Muscle of leg (tissue), 3 donors: ENCODE measurements at regions not wholly inside any gene's neighbourhood (a gene's known extent, or its start where the extent isn't known, plus 50 kb on each side); places are given as distances from the start of the nearest gene placed in this dataset.

Experiments
- DNase-seq: peaks from one replicate; pipeline ENCODE4 v3.0.0; 2013
- H3K27ac ChIP-seq: one replicate; pipeline ENCODE4 v1.5.1; 2013; ENCODE audit warnings: mild to moderate bottlenecking, low read length, control low read depth
- H3K27me3 ChIP-seq: one replicate; pipeline ENCODE4 v1.6.1; 2013; ENCODE audit warnings: low read length; ENCODE audit not compliant: control insufficient read depth, insufficient read depth
- H3K36me3 ChIP-seq: one replicate; pipeline ENCODE4 v1.6.1; 2013; ENCODE audit warnings: low read length; ENCODE audit not compliant: control insufficient read depth, insufficient read depth
- H3K4me1 ChIP-seq: one replicate; pipeline ENCODE4 v1.6.1; 2013; ENCODE audit warnings: low read length; ENCODE audit not compliant: control insufficient read depth, insufficient read depth
- H3K4me3 ChIP-seq: one replicate; pipeline ENCODE4 v1.5.1; 2013; ENCODE audit warnings: low read length, control low read depth
- H3K9me3 ChIP-seq: replicated peaks from 2 replicates; pipeline ENCODE4 v1.6.1; 2013; ENCODE audit warnings: low read depth, low read length; ENCODE audit not compliant: control insufficient read depth
- WGBS: methylation state at CpG from one replicate; pipeline ENCODE4 v1.1.5; 2013; ENCODE audit warnings: missing lambda C conversion rate; ENCODE audit not compliant: insufficient coverage; 5-methylcytosine and 5-hydroxymethylcytosine counted together

DNA sequence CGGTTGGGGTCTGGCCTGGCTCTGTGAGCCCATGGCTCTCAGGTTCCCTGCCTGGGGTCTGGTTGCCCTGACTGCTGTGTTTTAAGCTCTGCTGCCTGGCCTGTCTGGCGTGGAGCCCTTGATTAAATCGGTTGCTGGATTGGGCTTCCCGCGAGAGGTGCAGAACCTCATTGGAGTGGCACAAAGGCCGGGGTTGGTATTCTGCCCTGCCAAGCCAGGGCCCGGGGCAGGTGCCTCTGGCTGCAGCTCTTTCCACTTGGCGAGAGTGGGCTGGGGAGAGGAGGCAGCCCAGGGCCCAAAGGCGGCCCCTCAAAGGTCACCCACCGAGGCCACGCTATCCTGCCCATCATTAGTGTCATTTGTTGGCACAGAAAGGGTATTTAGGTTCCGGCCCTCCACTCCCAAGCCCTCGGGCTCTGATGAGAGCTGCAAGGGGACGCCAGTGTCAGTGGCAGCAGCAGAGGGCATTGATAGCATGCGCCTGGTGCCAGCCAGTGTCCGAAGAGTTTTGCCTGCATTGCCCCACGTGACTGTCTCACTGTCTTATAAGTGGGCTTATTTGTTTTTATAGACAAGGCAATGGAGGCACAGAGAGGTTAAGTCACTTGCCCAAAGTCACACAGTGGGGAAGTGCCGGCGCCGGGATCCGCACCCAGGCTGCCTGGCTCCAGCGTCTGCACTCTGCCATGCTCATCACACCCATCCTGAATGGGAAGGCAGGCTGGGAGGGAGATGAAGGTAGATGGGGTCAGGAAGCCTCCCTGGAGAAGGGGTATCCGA is 68.0 kb upstream of the CIBAR2 start:
- 82% methylated on average over 17 of the region's 23 CpGs for WGBS
- no peak overlapping the region for H3K4me3 ChIP-seq
- peaks cover 41% of the 10 kb centered on the region for H3K36me3 ChIP-seq
- no peak for DNase-seq
- peaks cover 54% of the 10 kb centered on the region for H3K4me1 ChIP-seq
- no peak overlapping the region for H3K27ac ChIP-seq
- no peaks in the 10 kb centered on the region for H3K27me3 ChIP-seq
- peaks cover 14% of the 10 kb centered on the region for H3K9me3 ChIP-seq

DNA sequence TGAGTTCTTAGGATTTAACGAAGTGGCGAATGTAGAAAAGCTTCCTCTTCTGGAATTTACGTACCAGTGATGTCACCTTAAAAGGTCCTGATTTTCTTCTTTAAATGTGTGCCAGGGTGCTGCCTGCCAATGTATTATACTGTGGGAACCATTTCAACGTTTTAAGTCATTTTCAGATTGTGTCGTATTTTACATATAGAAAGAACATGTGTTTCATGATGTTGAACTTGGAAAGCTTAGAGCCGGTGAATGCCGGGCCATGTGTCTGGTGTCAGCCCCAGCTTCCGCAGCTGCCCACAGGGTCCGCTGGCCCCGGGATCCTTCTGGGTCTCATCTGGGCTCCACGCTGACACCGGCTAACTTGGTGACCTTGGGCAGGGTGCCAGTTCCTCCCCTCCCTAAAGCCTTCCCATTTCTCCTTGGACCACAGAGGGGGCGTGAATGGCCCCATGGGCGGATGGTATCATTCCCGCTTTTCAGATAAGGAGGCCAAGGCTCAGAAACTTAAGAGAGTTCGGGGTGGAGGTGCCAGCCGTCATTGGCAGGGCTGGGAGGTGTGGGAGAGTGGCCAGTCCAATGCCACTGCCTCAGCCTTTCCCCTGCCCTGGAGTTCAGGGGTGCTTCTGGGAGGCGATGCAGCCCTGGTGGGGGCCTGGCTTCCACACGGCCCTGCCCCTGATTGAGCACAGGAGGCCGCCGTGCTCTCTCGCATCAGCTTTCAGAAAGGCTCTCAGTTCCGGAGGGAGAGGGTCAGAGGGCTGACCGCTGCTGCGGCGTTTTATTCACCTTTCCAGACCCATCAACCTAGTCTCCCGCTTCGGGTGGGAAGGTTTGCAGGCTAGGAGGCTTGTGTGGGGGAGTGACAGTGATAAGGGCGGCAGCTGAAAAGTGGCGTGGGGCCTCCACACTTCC is 68.8 kb upstream of the CIBAR2 start:
- Histone ChIP-seq H3K4me1 (peaks cover 46% of the 10 kb centered on the region), H3K4me3 (no peak overlapping the region), H3K27me3 (no peaks in the 10 kb centered on the region), H3K27ac (no peak overlapping the region), H3K36me3 (peaks cover 35% of the 10 kb centered on the region), H3K9me3 (peaks cover 14% of the 10 kb centered on the region)
- 65% methylated on average over 15 of the region's 30 CpGs for WGBS
- peak; percentile 68 for DNase-seq

DNA sequence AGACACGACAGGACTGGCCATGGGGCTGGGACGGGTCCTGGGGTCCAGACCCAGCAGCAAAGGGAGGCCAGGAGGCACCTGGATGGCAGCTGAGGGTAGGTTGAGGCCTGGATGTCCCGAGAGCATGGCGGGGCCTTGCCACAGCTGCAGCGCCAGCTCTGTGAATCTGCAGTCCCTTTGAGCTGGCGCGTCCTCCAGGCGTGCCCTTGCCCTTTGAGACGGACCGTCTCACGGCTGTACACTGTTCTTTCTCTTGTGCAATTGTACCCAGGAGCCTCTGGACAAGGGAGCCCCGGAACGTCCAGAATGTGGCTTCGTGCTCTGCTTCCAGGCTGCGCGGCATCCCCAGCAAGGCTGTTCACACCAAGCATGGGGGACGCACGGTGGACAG is 69.5 kb upstream of the CIBAR2 start:
- WGBS: 88% methylated on average over 13 of the region's 18 CpGs
- H3K4me3 ChIP-seq: no peak overlapping the region
- no peak overlapping the region for H3K27ac ChIP-seq
- no peaks in the 10 kb centered on the region for H3K27me3 ChIP-seq
- H3K4me1 ChIP-seq: peaks cover 40% of the 10 kb centered on the region
- peaks cover 14% of the 10 kb centered on the region for H3K9me3 ChIP-seq
- H3K36me3 ChIP-seq: peaks cover 35% of the 10 kb centered on the region
- DNase-seq: no peak

DNA sequence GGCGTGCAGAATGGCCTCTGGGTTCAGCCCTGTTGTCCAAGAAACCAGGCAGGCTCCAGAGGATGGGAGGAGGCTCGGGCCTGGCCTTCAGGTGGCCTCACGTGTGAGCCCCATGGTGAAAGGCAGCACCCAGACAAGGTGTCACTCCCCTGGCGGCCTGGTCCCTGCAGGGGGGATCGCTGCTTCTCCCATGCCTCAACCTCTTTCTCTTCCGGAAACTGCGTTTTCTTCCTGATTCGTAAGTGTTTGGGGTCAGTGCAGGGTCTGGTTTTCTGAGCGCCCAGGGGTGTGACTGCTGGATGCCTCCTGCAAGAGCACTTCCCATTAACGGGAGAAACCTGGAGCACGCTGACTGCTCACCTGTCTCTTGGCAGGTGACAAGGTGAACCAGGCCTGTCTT is 70.0 kb upstream of the CIBAR2 start:
- WGBS: 82% methylated on average over 5 of the region's 11 CpGs
- no peak for DNase-seq
- no peak overlapping the region for H3K27ac ChIP-seq
- H3K4me1 ChIP-seq: peaks cover 40% of the 10 kb centered on the region
- peaks cover 32% of the 10 kb centered on the region for H3K36me3 ChIP-seq
- no peaks in the 10 kb centered on the region for H3K27me3 ChIP-seq
- peaks cover 14% of the 10 kb centered on the region for H3K9me3 ChIP-seq
- no peak overlapping the region for H3K4me3 ChIP-seq

DNA sequence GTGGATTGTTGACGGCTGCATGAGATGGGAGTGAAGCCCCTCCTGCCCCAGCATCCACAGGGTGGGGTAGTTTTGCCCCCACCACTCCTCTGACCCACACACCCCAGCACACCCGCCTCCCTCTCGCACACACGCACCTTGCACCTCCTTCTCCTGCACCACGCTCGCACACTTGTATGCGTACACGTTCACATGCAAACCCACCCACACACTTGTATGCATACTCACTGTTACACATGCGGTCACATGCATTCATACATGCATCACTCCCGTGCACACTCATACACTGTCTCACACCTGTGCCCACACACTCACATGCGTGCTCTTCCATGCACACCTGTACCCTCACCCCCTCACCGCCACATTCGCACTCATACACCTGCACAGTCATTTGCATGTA is 70.5 kb upstream of the CIBAR2 start:
- WGBS: 86% methylated on average over 12 of the region's 13 CpGs
- no peak overlapping the region for H3K4me3 ChIP-seq
- no peaks in the 10 kb centered on the region for H3K27me3 ChIP-seq
- H3K36me3 ChIP-seq: peaks cover 32% of the 10 kb centered on the region
- H3K9me3 ChIP-seq: peaks cover 14% of the 10 kb centered on the region
- no peak for DNase-seq
- H3K27ac ChIP-seq: no peak overlapping the region
- peaks cover 42% of the 10 kb centered on the region for H3K4me1 ChIP-seq

DNA sequence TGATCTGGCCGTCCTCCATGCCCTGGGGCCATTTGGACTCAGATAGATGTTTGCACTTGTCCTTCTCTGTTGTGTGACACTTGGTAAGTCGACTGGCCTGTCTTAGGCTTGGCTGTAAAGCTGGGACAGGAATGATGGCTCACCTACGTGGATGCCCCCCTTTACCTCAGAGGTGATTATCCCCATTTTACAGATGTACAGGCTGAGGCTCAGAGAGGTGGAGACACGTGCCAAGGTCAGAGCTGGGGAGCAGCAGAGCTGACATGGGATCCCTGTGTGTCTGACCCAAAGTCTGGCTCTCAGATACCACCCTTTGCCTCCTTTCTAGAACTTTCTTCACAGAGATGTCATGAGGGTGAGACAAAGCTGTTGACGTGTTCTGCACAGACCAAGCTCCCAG is 71.3 kb upstream of the CIBAR2 start:
- Histone ChIP-seq H3K4me3 (no peak overlapping the region), H3K27ac (no peak overlapping the region), H3K36me3 (peaks cover 29% of the 10 kb centered on the region), H3K9me3 (peaks cover 14% of the 10 kb centered on the region), H3K4me1 (peaks cover 38% of the 10 kb centered on the region), H3K27me3 (no peaks in the 10 kb centered on the region)
- 76% methylated on average over 2 of the region's 5 CpGs for whole genome bisulfite sequencing
- DNase-seq: no peak

DNA sequence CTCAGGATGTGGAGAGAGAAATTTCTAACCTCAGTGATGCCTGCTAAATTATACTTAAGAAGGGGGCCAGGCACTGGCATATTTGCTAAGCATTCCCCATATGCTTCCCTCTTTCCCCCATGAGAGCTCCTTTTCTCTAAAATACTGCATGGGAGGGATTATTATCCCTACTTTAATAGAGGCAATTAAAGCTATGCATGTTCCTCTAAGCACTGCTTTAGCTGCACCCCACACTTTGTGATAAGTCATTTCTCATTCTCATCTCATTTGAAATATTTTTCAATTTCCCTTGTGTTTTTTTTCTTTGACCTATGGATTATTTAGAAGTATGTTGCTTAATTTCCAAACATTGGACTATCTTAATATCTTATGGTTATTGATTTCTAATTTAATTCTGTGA is 72.1 kb upstream of the CIBAR2 start:
- H3K4me1 ChIP-seq: peaks cover 35% of the 10 kb centered on the region
- DNase-seq: no peak
- no peaks in the 10 kb centered on the region for H3K27me3 ChIP-seq
- H3K36me3 ChIP-seq: peaks cover 31% of the 10 kb centered on the region
- no peak overlapping the region for H3K4me3 ChIP-seq
- H3K27ac ChIP-seq: no peak overlapping the region
- H3K9me3 ChIP-seq: peaks cover 14% of the 10 kb centered on the region

DNA sequence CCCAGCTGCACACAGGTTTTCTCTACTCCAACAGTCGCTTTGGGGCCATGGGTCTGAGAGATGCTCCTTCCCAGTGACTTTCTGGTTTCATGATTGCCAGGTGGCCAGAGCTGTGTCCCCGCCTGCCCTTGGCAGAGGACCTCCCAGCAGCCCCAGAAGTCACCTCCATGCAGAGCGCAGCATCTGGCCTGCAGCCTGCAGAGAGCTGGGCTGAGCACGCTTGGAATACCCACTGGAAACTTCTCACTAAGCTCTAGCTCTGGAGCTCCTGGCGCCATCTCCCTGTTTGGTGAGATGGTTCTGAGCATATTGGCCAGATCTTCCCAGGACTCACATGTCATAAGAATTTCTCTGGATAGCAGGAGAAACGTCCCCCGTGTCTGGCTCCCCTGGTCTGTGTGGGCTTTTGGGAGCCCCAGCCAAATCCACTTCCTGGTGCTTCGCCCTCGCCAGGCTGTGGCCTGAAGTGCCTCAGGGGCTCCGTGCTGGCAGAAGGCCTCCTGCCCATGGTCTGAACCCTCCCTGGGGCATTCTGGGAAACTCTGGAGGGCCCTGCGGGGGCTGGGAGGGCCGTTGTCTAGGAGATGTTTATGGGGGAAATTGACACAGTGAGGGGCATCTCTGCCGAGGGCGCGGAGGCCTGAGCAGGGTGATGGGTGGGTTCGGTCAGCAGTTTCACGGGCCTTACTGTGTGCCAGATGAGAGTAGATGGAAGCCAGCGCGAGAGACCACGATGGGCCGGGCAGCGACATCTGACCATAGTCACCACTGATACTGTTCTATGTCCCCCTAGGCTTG is 73.2 kb upstream of the CIBAR2 start:
- 75% methylated on average over 14 of the region's 22 CpGs for WGBS
- H3K27me3 ChIP-seq: no peaks in the 10 kb centered on the region
- no peak overlapping the region for H3K4me3 ChIP-seq
- peak; percentile 73 for DNase-seq
- peaks cover 26% of the 10 kb centered on the region for H3K4me1 ChIP-seq
- peaks cover 18% of the 10 kb centered on the region for H3K9me3 ChIP-seq
- H3K36me3 ChIP-seq: peaks cover 31% of the 10 kb centered on the region
- no peak overlapping the region for H3K27ac ChIP-seq

DNA sequence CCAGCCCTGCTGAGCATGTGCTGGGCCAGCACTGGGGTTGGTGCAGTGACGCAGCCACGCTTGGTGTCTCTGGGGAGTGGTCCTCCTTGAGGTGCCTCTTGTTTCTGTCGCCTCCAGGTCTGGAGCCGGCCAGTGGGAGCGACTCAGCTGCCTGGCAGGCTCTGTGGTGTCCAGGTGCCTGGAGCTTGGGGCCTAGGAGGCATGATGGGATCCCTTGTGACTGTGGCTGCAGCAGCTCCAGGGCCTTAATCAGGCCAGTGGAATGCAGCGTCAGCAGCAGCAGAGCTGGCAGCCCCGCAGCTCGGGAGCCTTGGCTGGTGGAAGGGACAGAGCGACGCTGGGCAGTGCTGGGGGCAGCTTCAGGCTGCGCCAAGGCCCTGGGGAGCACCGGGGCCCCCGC is 74.7 kb upstream of the CIBAR2 start:
- peak; percentile 50 for DNase-seq
- peak overlapping the region; percentile 51 for H3K27ac ChIP-seq
- H3K4me1 ChIP-seq: peaks cover 26% of the 10 kb centered on the region
- no peaks in the 10 kb centered on the region for H3K27me3 ChIP-seq
- peaks cover 18% of the 10 kb centered on the region for H3K9me3 ChIP-seq
- H3K36me3 ChIP-seq: peaks cover 31% of the 10 kb centered on the region
- 26% methylated on average over 8 of the region's 13 CpGs for WGBS
- H3K4me3 ChIP-seq: no peak overlapping the region

DNA sequence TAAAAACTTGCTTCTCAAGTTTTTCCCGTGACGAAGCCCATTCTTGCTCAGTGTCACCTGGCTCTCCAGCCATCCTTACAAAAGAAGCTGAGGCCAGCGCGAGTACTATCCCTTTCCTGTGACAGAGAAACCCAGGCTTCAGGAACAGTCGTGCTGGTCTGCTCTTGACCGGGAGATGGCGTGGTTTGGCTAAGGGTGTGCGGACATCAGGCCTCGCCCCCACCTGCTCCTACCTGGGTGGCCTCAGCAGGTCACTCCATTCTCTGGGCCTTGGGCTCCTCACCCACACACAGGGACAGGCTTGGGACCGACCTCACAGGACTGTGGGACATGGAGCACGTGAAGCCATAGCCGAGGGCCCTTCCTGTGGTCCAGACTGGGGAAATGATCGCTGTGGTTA is 75.2 kb upstream of the CIBAR2 start:
- H3K4me3 ChIP-seq: no peak overlapping the region
- H3K36me3 ChIP-seq: peaks cover 27% of the 10 kb centered on the region
- DNase-seq: no peak
- H3K9me3 ChIP-seq: peaks cover 18% of the 10 kb centered on the region
- H3K27ac ChIP-seq: no peak overlapping the region
- no peaks in the 10 kb centered on the region for H3K27me3 ChIP-seq
- peaks cover 28% of the 10 kb centered on the region for H3K4me1 ChIP-seq
- 76% methylated on average over 10 of the region's 13 CpGs for WGBS
